ENCODE measurements at regions not wholly inside any gene's neighbourhood (a gene's known extent, or its start where the extent isn't known, plus 50 kb on each side); places are given as distances from the start of the nearest gene placed in this dataset.

GRCh38 chr1:181174861-181175260 is 86.4 kb downstream of the IER5 start:
- TF ChIP-seq CTCF (optimal IDR thresholded peaks at IDR 0.05 in 1 of 3, IDR thresholded peaks at IDR 0.05 in 1 of 3, conservative IDR thresholded peaks at IDR 0.05 in 1 of 3; ENCODE audit: extremely low read depth in 1 of 3, insufficient read depth in 2 of 3, low read length in 3 of 3) (no peak), EZH2 (IDR thresholded peaks at IDR 0.05; ENCODE audit: low read length) (no peak)
